ENCODE measurements at regions not wholly inside any gene's neighbourhood (a gene's known extent, or its start where the extent isn't known, plus 50 kb on each side); places are given as distances from the start of the nearest gene placed in this dataset.

DNA sequence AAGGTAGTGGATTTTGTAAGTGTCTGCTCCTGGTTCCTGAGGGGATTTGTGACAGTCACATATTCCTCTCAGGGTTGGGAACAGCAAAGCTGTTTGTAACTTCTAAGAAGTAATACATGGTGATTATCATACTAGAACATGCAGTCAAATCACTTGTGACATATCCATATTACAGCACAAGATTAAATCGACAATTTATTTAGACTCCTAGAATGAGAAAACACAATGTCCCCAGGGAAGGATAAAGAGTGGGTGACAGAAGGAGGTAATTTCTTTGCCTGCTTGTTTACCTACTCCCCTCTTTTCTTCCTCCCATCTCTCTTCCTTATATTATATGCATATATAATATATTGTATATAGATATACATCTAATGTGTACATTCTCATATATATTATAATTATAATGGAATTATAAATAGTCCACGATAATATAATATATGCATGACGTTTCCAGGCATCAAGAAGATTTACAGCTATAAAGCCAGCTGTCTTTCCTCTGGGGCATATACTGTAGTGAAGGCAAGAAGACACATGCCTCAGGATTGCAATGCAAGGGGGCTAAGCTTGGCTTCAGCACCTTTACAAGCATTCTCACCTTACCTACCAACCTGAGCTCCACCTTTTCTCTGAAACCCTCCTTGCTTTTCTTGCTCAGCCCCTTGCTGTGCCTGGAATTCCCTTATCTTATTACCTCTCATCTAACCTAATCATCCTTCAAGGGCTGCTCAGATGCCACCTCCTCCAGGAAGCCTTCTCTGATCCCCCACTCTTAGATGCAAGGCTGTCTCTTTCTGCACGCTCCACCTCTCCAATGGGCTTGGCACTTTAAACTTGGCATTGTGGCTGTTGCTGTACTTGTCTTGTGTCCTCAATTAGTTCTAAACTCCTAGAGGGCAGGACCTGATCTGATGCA, 73.1 kb upstream of the PIAS1 start:
- TF ChIP-seq, protein P1, sequence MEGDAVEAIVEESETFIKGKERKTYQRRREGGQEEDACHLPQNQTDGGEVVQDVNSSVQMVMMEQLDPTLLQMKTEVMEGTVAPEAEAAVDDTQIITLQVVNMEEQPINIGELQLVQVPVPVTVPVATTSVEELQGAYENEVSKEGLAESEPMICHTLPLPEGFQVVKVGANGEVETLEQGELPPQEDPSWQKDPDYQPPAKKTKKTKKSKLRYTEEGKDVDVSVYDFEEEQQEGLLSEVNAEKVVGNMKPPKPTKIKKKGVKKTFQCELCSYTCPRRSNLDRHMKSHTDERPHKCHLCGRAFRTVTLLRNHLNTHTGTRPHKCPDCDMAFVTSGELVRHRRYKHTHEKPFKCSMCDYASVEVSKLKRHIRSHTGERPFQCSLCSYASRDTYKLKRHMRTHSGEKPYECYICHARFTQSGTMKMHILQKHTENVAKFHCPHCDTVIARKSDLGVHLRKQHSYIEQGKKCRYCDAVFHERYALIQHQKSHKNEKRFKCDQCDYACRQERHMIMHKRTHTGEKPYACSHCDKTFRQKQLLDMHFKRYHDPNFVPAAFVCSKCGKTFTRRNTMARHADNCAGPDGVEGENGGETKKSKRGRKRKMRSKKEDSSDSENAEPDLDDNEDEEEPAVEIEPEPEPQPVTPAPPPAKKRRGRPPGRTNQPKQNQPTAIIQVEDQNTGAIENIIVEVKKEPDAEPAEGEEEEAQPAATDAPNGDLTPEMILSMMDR (IDR thresholded peaks at IDR 0.05; ENCODE audit: insufficient read depth, low read length): no peak
- DNase-seq (ENCODE audit: low read depth): no peak
- no peak overlapping the region for H3K4me3 ChIP-seq (ENCODE audit: low read depth, low read length)

DNA sequence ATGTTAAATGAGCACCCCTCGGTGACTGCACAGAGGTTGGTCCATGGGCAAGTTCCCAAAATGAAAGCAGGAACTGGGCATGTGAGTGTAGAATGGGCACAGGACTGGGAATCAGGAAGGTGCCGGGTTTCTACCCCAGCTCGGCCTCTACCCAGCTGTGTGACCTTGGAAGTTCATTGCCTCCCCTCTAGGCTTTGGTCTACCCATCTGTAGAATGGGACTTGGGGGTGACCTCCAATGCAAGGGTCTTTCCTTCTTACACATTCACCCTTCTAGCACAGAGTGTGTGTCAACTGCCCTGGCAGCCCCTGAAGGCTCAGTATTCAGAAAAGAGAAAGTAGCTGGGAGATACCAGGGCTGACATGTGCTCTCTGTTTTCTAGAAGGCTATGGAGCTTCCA, 72.3 kb upstream of the PIAS1 start:
- TF ChIP-seq, protein P1 (IDR thresholded peaks at IDR 0.05; ENCODE audit: insufficient read depth, low read length): no peak
- H3K4me3 ChIP-seq (ENCODE audit: low read depth, low read length): no peak overlapping the region
- no peak for DNase-seq (ENCODE audit: low read depth)

DNA sequence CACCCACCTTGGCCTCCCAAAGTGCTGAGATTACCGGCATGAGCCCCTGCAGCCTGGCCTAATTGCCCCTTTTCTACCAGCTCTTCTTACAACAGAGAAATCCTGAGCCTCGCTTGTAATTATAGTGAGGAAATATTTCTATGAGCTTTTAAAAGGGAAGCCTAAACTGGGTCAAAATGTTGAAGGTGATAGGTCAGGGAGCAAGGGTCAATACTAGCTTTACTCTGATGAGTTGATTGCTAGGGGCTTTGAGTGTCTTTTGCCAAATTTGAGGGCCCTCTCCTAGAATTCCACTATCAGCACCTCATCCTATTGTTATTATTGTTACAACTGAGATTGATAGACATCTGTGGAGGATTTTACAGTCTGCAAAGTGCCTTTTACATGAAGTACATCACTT, 62.4 kb upstream of the PIAS1 start:
- TF ChIP-seq, protein P1 (IDR thresholded peaks at IDR 0.05; ENCODE audit: insufficient read depth, low read length): no peak
- no peak overlapping the region for H3K4me3 ChIP-seq (ENCODE audit: low read depth, low read length)
- DNase-seq (ENCODE audit: low read depth): no peak

DNA sequence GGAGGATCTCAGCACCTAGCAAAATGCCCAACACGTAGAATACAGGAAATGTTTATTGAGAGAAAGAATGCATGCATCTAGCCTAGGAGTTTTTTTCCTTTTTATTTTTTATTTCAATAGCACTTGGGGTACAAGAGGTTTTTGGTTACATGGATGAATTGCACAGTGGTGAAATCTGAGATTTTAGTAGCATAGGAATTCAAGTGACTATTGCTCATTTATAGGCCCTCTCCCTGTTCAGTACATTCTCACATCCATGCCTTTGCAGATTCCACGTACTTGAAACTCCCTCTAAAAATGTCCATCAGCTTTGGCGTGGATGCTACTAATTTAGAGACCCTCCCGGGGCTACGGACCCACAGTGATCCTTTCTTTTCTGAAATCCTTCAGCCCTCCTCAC, 61.7 kb upstream of the PIAS1 start:
- no peak overlapping the region for H3K4me3 ChIP-seq (ENCODE audit: low read depth, low read length)
- no peak for DNase-seq (ENCODE audit: low read depth)
- TF ChIP-seq, protein P1 (IDR thresholded peaks at IDR 0.05; ENCODE audit: insufficient read depth, low read length): no peak

DNA sequence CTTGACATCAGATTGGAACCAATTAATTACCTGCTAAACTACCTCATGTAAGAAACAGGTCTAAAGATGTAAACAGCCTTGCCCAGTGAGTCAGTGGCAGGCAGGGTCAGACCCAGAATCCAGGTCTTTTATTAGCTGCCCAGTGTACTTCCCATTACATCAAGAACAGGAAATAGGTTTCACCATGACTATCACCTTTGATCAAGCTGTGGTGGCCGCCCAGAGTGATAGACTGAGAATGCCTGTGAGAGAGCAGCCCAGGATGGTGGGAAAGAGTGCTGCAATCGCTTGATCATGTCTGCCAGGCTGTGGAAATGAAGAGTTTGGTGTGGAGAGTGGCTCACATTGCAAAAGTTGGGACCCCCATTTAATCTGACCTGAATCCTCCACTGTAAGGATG, 61.3 kb upstream of the PIAS1 start:
- DNase-seq (ENCODE audit: low read depth): no peak
- H3K4me3 ChIP-seq (ENCODE audit: low read depth, low read length): no peak overlapping the region
- TF ChIP-seq, protein P1 (IDR thresholded peaks at IDR 0.05; ENCODE audit: insufficient read depth, low read length): no peak

DNA sequence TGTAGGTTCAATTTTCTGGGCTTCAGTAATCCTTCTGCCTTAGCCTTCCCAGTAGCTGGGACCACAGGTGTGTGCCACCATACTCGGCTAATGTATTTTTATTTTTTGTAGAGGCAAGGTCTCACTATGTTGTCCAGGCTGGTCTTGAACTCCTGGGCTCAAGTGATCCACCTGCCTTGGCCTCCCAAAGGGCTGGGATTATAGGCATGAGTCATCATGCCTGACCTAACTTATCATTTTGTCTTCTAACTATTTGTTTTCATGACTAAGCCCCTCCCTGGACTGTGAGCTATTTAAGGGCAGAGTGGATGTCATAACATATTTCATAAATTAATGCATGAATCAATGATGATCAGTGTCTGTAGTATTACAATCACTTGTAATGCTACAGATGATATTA, 56.1 kb upstream of the PIAS1 start:
- no peak overlapping the region for H3K4me3 ChIP-seq (ENCODE audit: low read depth, low read length)
- TF ChIP-seq, protein P1 (IDR thresholded peaks at IDR 0.05; ENCODE audit: insufficient read depth, low read length): no peak
- DNase-seq (ENCODE audit: low read depth): peak; percentile 44
